HG03060 (cell line): ENCODE measurements at regions not wholly inside any gene's neighbourhood (a gene's known extent, or its start where the extent isn't known, plus 50 kb on each side); places are given as distances from the start of the nearest gene placed in this dataset.
"Not testable (repeated sequence)": the region's sequence is repeated elsewhere in the genome, so short reads cannot be mapped to it uniquely, and the experiment has no call there.

Experiments
- ATAC-seq: cut with Tn5 transposase; IDR thresholded peaks from one replicate; pipeline ENCODE4 v1.9.1; 2021; ENCODE audit warnings: low read depth, moderate number of reproducible peaks; ENCODE audit not compliant: unreplicated experiment

DNA sequence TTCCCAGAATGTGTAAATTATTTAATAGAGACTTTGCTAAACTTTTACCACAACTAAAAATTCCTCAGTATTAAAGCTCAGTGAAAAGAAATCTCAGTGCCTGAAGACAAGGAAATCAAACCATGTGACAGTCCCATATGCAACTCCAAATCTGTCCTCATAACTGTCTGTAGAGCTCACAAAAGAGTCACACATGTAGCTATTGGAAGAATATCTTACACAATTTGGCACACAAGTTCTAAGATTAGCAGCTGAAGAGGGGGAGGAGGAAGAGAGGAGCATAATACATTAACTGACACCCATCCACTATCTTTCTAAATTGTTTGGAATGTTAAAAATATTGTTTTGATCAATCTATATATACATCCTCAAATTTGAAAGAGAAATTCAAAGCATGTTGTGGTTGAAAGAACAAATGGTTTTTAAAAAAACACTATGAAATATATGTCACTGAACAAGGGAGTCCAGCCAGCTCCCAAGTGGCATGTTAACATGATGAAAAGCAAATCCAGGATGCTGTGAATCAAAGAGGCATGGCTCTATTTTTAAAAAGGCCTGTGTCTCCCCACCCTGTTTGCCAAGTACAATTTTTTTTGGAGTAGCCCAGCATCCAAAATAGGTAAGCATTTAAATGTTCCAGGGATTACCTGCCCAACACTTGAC, 126.3 kb upstream of the NANOGP8 start:
- ATAC-seq = no peak

DNA sequence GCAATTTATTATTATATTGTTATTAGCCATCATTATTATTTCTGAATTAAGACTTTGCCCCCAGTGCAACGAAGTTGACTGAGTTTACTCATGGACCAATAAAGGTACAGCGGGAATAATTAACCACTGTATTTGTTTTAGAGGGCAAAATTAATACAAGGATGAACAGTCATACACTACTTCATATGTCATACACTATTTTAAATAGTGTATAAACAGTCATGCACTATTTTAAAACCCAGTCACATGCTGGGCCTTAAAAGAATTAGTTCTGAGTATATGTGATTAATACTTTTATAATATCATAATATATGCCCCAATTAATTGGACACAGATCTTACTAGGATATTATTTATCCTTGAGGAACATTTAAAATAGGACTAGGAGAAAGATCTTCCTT, 125.3 kb upstream of the NANOGP8 start:
- ATAC-seq = no peak

DNA sequence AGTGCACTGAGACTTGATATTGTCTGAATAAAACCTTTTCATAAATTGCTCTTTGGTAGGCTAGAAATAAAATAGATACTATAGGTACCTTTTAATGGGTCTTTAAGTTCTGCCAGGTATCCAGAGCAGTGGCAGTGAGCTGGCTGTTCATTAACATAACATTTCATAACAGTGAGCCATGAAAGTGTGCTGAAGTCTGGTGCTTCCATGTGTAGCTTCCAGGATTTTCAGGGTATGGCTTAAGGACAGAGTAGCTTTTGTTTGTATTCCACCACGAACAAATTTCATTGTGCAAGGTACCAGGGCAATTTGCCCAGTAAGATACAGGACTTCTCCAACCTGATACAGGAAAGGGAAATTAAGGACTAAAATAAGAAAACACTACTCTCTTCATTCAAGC, 124.7 kb upstream of the NANOGP8 start:
- ATAC-seq = no peak

DNA sequence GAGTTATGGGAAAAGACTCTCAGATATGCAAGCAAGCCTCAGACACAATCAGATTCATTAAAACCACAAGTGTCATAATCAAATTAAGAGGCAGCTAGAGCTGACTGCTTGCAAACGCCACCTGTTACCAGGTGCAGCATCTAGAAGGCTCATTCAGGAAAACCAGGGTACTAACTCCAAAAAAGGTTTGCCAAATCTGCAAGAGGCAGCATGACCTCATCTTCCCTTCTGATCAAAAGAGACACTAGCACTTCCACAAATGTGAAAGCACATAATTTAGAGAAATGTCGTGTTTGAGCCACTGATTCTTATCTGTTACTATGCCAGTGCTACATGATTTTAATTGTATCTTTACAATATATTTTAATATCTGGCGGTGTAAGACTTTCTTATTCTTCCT, 123.3 kb upstream of the NANOGP8 start:
- no peak for ATAC-seq

DNA sequence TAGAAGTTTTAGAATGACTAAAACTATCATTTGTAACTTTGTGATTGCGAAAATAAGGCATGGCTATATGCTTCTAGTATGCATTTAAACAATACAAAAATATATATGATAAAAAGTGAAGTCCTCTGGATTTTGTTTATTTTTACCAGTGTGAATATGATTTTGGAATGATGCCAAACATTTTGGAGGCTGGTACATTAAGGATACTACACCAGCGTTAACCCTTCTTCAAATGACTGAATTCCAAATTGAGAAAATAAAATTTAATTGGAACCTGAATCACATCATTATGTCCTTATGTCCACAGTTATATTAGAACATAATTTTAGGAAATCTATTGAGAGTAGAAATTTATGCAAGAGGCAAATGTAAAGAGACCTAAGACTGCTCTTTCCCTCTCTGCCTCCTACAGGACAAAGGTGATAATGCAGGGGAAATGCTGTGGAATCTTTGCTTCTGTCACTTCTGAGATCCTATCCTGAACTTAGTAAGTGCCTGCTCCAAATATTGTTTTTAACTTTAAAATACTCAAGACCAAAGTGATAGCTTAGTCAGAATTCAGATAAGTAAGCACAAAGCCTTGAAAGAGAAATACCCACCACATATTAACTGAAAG, 121.1 kb upstream of the NANOGP8 start:
- no peak for ATAC-seq

DNA sequence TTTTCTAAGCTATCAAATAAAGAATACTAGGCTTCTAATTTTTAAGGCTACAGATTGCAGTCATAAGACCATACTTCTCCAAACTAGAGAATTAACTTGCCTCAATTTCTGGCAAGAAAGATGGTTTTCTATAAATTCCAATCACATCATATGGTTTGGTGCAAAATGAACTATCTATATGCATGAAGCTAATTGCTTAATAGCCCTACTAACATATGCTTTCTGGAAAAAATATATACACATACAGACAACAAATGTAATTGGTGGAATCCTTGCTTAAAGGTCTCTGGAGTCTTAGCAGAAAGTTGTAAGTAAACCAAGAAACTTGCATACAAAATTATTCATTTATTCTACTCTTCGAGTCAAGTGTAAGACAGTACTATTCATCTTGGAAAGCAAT, 113.1 kb upstream of the NANOGP8 start:
- no peak for ATAC-seq

DNA sequence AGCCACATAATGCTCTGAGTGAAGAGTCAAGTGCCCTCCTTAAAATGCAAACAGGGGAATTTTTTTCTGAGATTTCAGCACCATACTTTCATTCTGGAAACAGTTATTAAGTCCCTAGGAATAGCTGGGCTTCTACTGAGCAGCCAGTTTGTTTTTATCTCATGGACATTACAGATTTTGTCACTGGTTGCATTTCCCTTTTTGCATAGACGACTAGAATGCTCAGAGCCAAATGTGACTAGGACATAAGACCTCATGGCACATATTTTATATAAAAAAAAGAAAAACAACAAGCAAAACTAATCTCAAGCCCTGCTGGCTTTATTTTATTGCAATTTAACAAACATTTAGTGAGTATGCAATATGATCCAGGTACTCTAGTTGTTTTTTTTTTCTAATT, 112.7 kb upstream of the NANOGP8 start:
- no peak for ATAC-seq

DNA sequence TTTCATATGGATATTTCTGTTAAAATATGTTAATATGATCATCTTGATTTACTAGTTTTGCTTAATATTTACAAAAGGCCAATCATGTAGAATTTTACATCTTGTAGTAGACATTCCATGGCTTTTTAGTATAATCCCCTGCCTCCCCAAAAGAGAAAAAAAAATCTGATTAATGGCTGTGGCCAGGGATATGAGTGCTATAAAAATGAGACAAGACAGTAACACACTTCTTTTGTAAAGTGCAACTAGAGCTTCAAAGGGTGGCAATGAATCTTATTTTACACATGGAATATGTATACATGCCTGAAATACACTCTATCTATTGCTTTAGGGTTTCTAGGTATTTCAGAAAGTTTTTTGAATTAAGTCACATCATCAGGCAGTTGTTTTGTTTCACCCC, 112.2 kb upstream of the NANOGP8 start:
- ATAC-seq = no peak

DNA sequence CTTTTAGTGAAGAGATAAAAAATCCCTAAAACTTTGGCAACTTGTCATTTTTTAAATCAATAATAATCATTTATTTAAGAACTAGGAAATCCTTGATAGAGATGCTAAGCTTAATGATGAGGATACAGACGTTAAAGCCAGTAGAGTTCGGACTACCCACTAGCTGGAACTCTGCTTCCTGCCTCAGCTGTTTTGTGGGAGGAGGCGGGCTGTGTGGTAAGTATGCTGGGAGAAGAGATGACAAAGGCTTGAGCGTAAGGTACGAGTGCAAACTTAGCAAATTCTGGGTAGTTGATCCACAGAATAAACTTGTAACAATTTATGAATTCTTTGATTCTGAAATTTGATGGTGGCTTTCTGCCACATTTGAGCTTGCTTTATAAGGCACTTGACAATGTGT, 111.2 kb upstream of the NANOGP8 start:
- ATAC-seq = no peak

DNA sequence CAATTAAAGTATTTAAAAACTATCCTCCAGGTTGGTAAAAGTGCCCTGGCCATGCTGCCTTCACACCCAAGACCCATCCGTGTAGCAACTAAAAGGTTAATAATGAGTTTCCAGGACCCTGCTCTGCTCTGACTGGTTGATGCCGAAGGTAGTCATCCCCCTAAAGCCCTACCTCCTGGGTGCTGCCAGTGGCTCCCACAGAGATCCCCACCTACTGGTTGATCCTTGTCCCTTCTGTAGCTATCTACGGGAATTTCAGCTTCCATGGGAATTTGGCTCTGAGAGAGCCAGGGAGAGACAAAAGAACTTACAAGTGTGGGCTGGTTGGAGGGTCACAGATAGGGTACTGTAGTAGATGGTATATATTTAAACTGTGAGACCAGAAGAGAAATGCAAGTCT, 110.6 kb upstream of the NANOGP8 start:
- ATAC-seq = no peak

DNA sequence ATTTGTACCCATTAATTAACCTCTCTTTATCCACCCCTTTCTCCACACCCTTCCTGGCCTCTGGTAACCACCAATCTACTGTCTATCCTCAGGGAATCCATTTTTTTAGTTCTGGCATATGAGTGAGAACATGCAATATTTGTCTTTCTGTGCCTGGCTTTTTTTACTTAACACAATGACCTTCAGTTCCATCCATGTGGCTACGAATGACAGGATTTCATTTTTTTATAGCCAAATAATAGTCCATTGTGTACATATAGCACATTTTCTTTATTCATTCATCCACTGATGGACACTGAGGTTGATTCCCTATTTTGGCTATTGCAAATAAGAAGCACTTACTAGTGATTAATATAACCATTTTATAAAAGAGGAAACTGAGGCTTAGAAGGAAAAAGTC, 109.9 kb upstream of the NANOGP8 start:
- ATAC-seq = no peak

DNA sequence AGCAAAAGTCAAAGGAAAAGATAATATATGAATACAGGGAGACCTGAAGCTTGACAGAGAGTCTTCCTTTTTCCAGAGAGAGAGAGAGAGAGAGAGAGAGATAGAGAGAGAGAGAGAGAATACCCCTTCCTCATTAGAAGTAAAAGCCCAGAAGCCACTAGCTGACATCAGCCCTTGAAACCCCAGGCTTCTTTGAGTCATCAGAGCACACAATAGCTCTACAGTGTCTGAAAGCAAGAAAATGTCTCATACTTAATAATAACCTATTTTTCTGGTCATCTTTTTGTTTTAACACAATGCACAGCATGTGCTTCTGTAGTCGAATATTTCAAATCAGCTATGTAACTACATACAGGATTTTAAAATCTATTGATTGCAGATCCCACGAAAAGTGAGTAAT, 109.2 kb upstream of the NANOGP8 start:
- no peak for ATAC-seq

DNA sequence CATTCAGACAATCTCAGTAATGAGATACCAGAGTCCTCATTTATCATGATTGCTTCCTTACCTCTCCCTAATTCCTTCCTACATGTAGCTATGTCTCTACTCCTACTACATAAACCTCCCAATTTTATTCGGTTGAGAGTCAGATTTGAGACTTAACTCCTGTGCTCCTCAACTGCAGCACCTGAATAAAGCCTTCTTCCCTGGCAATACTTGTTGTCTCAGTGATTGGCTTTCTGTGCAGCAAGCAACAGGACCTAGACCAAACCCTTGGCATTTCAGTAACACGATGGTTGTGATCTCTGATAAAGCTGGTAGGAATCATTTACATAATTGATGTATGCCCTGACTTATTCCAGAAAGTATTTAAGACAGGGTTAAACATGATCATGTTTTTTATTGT, 106.7 kb upstream of the NANOGP8 start:
- no peak for ATAC-seq

DNA sequence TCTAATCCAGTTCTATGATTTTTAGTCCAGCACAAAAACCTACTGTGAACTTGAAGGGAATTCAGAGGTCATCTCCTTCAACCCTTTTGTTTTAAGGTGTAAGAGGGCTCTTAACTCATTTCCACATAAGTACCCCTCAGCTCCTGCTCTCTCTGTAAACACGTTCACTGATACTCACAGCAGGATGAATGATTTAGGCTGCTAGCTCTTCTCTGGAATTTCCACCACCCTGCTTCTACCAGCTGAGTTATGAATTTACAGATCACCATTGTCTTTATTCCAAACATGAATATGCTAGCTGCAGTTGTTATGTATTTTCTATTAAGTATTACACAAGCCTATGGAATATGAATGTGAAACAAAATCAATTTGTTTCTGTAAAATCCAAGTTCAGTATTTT, 101.3 kb upstream of the NANOGP8 start:
- no peak for ATAC-seq

DNA sequence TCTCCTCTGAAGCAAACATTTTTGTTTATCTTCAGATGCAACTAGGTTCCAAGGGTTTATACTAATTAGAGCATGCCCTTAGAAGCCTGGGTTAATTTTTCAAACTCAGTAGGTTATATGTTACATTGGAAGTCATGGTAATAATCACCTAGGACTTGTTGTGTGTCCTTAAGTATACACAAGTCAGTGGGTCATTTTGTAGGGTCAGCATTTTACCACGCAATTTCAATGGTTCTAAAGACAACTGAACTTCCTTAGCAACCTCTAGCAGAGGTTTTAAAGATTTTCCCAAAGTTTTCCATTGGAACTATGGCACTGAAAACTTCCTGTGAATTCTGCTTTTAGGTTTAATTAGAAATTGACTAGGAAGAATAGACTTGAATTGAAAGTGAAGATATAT, 99.6 kb upstream of the NANOGP8 start:
- ATAC-seq = no peak

DNA sequence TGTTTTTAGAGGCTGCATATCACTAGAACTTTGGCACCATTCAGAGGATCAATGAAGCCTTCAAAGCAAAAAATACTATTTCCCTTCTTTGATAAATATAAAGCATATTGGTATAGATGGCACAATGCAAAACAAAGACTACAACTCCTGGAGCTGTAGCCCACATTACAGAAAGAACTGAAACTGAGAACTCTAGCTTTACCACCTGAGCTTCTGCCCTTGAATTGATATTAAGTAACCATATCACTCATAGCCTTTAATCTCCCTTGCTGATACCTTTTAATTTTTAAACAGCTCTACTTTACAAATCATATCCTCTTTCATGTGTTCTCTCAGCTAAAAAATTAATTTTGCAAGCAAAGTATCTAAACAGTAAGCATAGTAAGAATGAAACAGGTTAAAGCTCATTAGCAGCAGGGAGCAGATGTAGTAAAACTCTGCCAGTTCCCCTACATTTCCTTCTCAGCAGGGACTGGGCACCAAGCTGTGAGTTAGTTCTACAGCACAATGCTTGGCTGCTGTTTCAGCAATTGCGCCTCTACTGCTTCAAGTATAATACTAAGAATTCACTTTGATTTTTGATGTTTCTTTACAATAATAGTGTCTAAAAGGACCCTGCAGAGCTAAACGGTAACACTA, 97.9 kb upstream of the NANOGP8 start:
- peak; percentile 61 for ATAC-seq

DNA sequence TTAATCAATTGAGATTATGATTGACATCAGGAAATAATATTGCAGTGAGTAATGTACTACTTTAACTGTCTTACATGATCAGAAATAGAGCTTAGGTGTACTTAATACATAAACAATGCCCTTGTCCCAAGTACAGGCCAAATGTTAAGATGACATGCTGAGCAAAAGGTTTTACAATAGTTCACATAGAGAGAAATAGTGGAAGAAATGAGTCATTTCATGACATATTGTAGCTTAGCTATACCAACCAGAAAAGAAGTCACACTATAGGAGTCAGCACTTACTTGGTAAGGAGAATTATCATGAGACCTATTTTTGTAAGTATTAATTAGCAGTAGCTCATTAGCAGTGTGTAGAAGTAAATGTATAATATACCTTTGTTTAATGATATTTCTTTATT, 96.4 kb upstream of the NANOGP8 start:
- ATAC-seq = peak; percentile 77

DNA sequence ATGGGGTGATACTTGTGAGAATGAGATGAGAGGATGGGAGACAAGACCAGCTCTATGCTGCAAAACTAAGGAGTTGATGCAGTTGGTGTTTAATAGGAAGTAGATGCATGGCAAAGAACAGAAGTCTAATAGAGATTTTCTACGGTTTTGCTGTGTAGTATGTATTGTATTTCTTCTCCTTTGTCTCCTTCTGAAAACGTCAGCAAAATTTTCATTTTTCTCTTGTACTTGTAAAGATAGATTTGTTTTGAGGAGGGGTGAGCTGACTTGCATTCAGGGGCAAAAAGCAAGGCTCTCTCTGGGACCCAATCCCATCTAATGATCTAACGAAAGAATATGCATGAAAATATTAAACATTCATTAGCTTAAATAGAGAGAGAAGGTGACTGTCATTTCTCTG, 94.6 kb upstream of the NANOGP8 start:
- ATAC-seq = no peak

DNA sequence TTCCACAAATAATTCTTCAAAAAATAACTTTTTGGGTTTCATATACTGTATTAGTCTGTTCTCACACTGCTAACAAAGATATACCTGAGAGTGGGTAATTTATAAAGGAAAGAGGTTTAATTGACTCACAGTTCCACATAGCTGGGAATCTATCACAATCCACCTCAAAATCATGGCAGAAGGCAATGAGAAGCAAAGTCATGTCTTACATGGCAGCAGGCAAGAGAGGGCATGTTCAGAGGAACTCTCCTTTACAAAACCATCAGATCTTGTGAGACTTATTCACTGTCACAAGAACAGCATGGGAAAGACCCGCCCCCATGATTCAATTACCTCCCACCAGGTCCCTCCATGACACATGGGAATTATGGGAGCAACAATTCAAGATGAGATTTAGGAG, 93.1 kb upstream of the NANOGP8 start:
- not testable (repeated sequence) for ATAC-seq

DNA sequence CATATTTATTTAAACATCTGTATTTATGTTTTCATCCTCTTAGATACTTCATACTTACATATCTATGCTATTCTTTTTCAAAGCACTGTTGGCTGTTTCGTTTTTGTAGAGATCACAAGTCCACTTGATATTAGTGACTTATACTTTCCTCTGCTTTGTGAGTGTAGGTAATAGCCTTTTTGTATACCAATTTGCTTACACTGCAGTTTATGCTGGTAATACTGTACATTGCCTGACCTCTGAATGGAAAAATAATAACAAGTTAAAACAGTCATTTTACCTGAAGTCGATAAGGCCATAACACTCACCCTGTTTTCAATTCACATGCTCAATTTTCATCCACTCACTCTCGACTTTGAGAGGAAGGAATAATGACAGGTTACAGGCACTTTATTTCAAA, 89.9 kb upstream of the NANOGP8 start:
- no peak for ATAC-seq

DNA sequence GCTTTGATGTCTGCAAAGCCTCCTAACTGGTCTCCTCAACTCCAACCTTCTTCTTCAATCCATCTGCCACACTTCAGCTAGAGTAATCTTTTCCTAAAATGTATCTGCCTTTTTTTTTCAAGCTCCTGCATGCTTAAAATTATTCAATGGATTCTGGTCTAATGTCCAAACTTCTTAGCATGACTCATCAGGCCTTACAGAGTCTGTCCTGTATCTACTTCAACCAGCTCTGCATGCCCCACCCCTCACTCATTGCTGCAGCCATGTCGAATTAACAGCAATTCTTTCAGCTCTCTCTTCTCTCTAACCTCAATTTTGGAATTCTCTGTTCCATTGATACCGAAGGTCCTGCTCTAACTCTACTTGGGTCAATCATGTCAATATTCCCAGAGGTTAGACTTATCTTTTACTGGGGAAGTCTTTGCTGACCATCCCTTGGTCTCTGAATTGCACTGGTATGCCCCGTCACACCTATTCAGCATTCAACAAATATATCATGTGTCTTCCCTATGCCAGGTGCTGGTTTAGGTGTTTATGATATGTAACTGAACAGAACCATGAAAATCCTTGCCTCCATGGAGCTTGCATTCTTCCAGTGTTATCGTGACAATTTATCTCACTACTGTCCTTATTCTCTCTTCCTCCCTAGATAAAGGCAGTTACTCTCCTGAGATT, 88.5 kb upstream of the NANOGP8 start:
- ATAC-seq = no peak

DNA sequence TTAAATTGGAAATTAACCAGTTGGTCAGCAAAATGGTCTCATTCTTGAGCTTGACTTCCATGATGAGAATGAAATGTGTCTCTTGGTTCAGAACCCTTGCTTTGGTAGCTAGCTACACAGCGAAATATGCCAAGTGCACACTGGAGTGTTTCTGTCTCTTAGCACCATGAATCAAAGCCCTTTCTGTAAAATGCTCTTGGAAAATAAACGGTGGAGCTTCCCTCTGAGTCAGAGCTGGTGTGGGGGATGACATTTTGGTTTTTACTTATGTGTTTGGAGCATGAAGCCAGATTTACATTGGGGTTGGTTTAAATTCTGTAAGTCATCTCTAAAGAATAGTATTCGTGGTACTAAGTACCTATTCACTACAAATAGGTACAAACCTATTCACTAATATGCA, 85.1 kb upstream of the NANOGP8 start:
- no peak for ATAC-seq
